Smooth muscle cell (in vitro differentiated cells): ENCODE measurements at regions not wholly inside any gene's neighbourhood (a gene's known extent, or its start where the extent isn't known, plus 50 kb on each side); places are given as distances from the start of the nearest gene placed in this dataset.

Experiments
- DNase-seq: peaks from one replicate; lab custom pipeline; 2025; ENCODE audit not compliant: unreplicated experiment; lab: John Stamatoyannopoulos, UW
- H2AFZ ChIP-seq: fragments of 200-600 bp; sonication (generic); 2 replicates; pipeline ENCODE4 v1.6.0; 2016; ENCODE audit warnings: antibody characterized with exemption, low read depth, mild to moderate bottlenecking
- H3F3A ChIP-seq: fragments of 200-600 bp; sonication (generic); 2 replicates; pipeline ENCODE4 v1.6.0; 2017; ENCODE audit warnings: antibody characterized with exemption, low read depth
- H3K27ac ChIP-seq: fragments of 200-600 bp; sonication (generic); 2 replicates; pipeline ENCODE4 v1.5.1; 2016; ENCODE audit warnings: low read depth, mild to moderate bottlenecking
- H3K27me3 ChIP-seq: fragments of 200-600 bp; sonication (generic); 2 replicates; pipeline ENCODE4 v1.6.1; 2016; ENCODE audit warnings: low read depth, mild to moderate bottlenecking
- H3K36me3 ChIP-seq: fragments of 200-600 bp; sonication (generic); 2 replicates; pipeline ENCODE4 v1.5.1; 2016; ENCODE audit warnings: low read depth
- H3K4me1 ChIP-seq: fragments of 200-600 bp; sonication (generic); 2 replicates; pipeline ENCODE4 v1.5.1; 2016; ENCODE audit warnings: low read depth
- H3K4me2 ChIP-seq: fragments of 200-600 bp; sonication (generic); 2 replicates; pipeline ENCODE4 v1.6.0; 2016; ENCODE audit warnings: mild to moderate bottlenecking
- H3K4me3 ChIP-seq: fragments of 200-600 bp; sonication (generic); 2 replicates; pipeline ENCODE4 v1.5.1; 2016; ENCODE audit warnings: mild to moderate bottlenecking
- H3K79me2 ChIP-seq: fragments of 200-600 bp; sonication (generic); 2 replicates; pipeline ENCODE4 v1.6.0; 2016; ENCODE audit warnings: low read depth, mild to moderate bottlenecking
- H3K9ac ChIP-seq: fragments of 200-600 bp; sonication (generic); 2 replicates; pipeline ENCODE4 v1.6.0; 2016; ENCODE audit warnings: low read depth
- H3K9me3 ChIP-seq: fragments of 200-600 bp; sonication (generic); replicated peaks from 2 replicates; pipeline ENCODE4 v1.5.1; 2016; ENCODE audit warnings: low read depth
- H4K20me1 ChIP-seq: fragments of 200-600 bp; sonication (generic); 2 replicates; pipeline ENCODE4 v1.6.0; 2016; ENCODE audit warnings: low read depth
- WGBS: methylation state at CpG from one replicate; pipeline ENCODE4 v1.1.7; 2016; ENCODE audit warnings: low lambda C conversion rate; 5-methylcytosine and 5-hydroxymethylcytosine counted together
- TF ChIP-seq, protein P1 (sequence below): fragments of 200-600 bp; sonication (generic); IDR thresholded peaks from 2 replicates; pipeline ENCODE4 v1.5.1; 2017; ENCODE audit warnings: borderline replicate concordance, mild to moderate bottlenecking, antibody characterized with exemption; ENCODE audit not compliant: insufficient read depth, poor library complexity, severe bottlenecking

DNA sequence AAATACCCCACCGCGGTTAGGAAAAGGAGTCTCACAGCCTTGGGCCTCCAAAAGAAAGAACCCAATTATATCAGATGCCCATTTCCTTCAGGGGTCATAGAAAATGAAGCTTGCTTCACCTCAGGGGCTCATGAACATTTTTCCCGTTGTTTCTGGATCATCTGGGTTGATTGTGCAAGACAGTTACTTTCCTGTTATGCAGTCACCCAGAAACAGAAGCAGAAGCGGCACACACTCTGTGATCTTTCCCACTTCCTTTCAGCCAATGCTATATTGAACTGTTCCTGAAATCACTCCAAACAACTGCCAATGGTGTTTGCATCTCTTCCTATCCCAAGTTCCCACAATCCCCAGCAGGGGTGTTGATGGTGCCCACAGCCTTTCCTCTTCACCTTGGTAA lies 295.6 kb upstream of the RASGRP1 start:
- 71% methylated on average over 4 of the region's 4 CpGs for whole genome bisulfite sequencing
- Histone ChIP-seq H3K36me3 (no peaks in the 10 kb centered on the region), H3K4me2 (peak overlapping the region; percentile 33), H3K9me3 (no peaks in the 10 kb centered on the region), H3F3A (peaks cover 9% of the 10 kb centered on the region), H4K20me1 (no peaks in the 10 kb centered on the region), H3K4me3 (no peak overlapping the region), H3K27ac (no peak overlapping the region), H2AFZ (no peak overlapping the region), H3K27me3 (no peaks in the 10 kb centered on the region), H3K4me1 (no peaks in the 10 kb centered on the region), H3K9ac (no peak overlapping the region), H3K79me2 (no peaks in the 10 kb centered on the region)
- TF ChIP-seq, protein P1, sequence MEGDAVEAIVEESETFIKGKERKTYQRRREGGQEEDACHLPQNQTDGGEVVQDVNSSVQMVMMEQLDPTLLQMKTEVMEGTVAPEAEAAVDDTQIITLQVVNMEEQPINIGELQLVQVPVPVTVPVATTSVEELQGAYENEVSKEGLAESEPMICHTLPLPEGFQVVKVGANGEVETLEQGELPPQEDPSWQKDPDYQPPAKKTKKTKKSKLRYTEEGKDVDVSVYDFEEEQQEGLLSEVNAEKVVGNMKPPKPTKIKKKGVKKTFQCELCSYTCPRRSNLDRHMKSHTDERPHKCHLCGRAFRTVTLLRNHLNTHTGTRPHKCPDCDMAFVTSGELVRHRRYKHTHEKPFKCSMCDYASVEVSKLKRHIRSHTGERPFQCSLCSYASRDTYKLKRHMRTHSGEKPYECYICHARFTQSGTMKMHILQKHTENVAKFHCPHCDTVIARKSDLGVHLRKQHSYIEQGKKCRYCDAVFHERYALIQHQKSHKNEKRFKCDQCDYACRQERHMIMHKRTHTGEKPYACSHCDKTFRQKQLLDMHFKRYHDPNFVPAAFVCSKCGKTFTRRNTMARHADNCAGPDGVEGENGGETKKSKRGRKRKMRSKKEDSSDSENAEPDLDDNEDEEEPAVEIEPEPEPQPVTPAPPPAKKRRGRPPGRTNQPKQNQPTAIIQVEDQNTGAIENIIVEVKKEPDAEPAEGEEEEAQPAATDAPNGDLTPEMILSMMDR: no peak
- DNase-seq: no peak

DNA sequence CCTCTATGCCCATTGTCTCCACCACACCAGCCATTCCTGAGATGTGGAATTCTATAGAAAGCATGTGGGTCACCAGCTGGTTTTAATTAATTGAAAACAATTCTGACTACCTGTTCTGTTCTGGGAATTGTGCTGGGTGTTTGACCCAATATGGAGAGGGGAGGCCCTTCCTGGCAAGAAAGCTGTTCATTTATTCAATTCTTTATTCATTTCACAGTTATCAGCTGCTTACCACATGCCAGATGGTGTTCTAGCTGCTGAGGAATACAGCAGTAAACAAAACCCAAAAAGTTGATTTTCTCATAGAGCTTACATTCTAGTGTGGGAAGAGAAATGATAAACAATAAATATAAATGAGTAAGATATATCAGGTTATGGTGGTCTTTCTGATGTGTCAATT lies 296.1 kb upstream of the RASGRP1 start:
- H3K4me1 ChIP-seq: no peaks in the 10 kb centered on the region
- no peak overlapping the region for H3K4me3 ChIP-seq
- no peaks in the 10 kb centered on the region for H3K36me3 ChIP-seq
- DNase-seq: no peak
- no peaks in the 10 kb centered on the region for H3K9me3 ChIP-seq
- TF ChIP-seq, protein P1: no peak
- H3K27ac ChIP-seq: peak overlapping the region; percentile 47
- H4K20me1 ChIP-seq: no peaks in the 10 kb centered on the region
- H2AFZ ChIP-seq: no peak overlapping the region
- peak overlapping the region; percentile 33 for H3K4me2 ChIP-seq
- H3K27me3 ChIP-seq: no peaks in the 10 kb centered on the region
- no peak overlapping the region for H3K9ac ChIP-seq
- peaks cover 9% of the 10 kb centered on the region for H3F3A ChIP-seq
- no peaks in the 10 kb centered on the region for H3K79me2 ChIP-seq

DNA sequence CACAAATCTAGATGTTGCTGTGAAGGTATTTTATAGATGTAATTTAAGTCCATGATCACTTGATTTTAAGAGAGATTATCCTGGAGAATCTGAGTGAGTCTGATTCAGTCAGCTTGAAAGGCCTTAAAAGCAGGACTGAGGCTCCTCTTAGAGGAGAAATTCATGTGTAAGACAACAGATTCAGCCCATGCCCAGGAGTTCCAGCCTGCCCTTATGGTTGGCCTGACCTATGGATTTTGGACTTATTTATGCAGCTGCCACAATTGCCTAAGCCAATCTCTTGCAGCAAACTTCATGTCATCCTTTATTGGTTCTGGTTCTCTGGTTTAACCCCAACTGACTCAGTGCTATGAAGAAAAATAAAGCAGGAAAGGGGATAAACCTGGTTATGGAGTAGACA lies 296.5 kb upstream of the RASGRP1 start:
- Histone ChIP-seq H4K20me1 (no peaks in the 10 kb centered on the region), H3F3A (peaks cover 9% of the 10 kb centered on the region), H3K27me3 (no peaks in the 10 kb centered on the region), H3K27ac (peak overlapping the region; percentile 47), H3K9me3 (no peaks in the 10 kb centered on the region), H2AFZ (peak overlapping the region; percentile 36), H3K36me3 (no peaks in the 10 kb centered on the region), H3K79me2 (no peaks in the 10 kb centered on the region), H3K4me3 (no peak overlapping the region), H3K4me1 (no peaks in the 10 kb centered on the region), H3K4me2 (peak overlapping the region; percentile 33), H3K9ac (no peak overlapping the region)
- DNase-seq: no peak
- TF ChIP-seq, protein P1: no peak

DNA sequence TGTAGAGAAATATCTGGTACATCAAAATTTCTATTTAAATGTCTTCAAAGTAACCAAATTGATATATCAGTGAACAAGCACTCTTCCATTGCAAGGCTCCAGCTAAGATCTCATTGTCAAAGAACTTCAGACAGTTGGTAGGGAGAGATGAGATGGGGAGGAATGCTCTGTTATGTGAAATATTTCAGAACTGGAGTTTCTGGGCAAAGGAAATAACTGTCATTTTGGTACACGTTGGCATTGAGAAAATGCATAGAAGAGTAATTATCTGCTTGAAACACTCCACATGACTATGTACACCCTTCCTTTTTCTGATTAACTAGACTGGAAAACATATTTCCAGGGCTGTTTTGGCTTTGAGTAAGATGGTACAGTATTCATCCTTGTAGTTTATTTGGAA lies 297.5 kb upstream of the RASGRP1 start:
- Histone ChIP-seq H3K9ac (no peak overlapping the region), H3K79me2 (no peaks in the 10 kb centered on the region), H3K4me2 (no peak overlapping the region), H3K4me1 (no peaks in the 10 kb centered on the region), H3K36me3 (no peaks in the 10 kb centered on the region), H4K20me1 (no peaks in the 10 kb centered on the region), H3F3A (peaks cover 9% of the 10 kb centered on the region), H3K27ac (no peak overlapping the region), H2AFZ (no peak overlapping the region), H3K9me3 (no peaks in the 10 kb centered on the region), H3K27me3 (no peaks in the 10 kb centered on the region), H3K4me3 (no peak overlapping the region)
- TF ChIP-seq, protein P1: no peak
- 79% methylated on average over 1 of the region's 1 CpG for WGBS
- DNase-seq: no peak
